ENCODE measurements at regions not wholly inside any gene's neighbourhood (a gene's known extent, or its start where the extent isn't known, plus 50 kb on each side); places are given as distances from the start of the nearest gene placed in this dataset.
"Not testable (repeated sequence)": the region's sequence is repeated elsewhere in the genome, so short reads cannot be mapped to it uniquely, and the experiment has no call there.

DNA sequence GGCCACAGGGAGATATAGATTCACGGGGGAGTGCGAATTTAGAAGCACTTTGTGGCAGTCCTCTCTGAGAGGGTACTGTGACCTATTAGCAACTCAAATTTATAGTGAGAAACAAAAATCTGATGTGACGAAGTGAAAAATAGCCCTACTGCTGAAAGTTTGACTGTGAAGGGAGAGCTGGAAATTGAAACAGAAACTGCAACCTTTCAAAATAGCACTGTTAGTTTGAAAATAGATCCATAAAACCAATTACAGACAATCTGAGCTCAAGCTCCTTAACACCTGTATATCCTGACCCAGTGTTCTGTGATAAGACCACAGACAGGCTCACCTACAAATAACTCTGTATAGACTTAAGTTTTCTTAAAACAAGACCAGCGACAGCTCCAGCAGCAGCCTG, 420.1 kb downstream of the IRX1 start:
- intact Hi-C loops (cut with micrococcal nuclease): no loop called here

GRCh38 chr5:4017076-4017803, 421.6 kb downstream of the IRX1 start:
- intact Hi-C loops (cut with micrococcal nuclease): no loop called here

GRCh38 chr5:4018007-4018406, 422.4 kb downstream of the IRX1 start:
- intact Hi-C loops (cut with micrococcal nuclease): no loop called here

GRCh38 chr5:4019009-4019769, 423.6 kb downstream of the IRX1 start:
- intact Hi-C loops (cut with micrococcal nuclease): no loop called here

DNA sequence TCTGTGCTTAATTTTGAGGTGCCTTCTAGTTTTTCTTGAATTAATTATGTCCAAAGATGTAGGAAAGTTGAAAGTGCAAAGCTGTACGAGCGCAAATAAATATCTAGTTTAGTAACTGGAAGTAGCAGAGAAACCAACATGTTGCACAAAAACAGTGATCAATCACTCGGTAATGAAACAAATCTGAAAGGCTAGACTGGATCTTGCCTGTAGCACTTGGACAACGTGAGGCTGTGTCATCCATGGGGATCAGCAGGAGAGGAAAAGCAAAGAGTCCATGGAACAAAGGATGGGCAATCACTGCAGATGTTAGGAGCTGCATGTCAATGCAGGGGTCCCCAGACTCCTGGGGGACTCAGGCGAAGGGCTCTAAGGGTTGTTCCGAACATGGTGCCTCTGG, 424.2 kb downstream of the IRX1 start:
- intact Hi-C loops (cut with micrococcal nuclease): no loop called here

GRCh38 chr5:4020400-4020799, 424.8 kb downstream of the IRX1 start:
- intact Hi-C loops (cut with micrococcal nuclease): no loop called here

- intact Hi-C loops (cut with micrococcal nuclease): no loop called here
Measured at GRCh38 chr5:4022056-4022670, 426.5 kb downstream of the IRX1 start.

- intact Hi-C loops (cut with micrococcal nuclease): no loop called here
Measured at GRCh38 chr5:4023091-4023752, 427.6 kb downstream of the IRX1 start.

DNA sequence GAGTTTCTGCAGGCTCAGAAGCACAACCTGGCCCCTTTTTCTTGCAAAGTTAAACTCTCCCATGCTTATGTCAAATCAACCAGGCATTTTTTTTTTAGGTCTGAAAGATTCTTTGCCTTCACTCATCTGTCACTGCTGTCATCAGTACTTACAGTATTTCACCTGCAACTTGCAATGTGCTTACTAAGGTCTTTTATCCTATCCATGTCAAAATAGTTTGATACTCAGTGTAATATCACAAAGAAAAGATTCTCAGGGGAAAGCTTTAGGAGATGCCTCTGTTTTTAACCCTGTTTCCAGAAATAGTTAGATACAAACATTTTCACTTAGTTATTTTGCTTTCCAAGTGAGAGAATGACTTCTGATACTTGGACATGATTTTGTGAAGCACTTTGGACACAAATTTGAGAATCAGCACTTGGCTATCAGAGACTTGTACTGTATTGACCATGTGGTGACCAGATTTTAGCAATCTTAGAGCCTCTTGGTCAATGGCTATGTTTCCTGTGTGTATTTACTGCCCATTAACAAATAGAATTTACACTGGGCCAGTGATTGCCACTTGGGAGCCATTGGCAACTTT, 428.2 kb downstream of the IRX1 start:
- intact Hi-C loops (cut with micrococcal nuclease): no loop called here

DNA sequence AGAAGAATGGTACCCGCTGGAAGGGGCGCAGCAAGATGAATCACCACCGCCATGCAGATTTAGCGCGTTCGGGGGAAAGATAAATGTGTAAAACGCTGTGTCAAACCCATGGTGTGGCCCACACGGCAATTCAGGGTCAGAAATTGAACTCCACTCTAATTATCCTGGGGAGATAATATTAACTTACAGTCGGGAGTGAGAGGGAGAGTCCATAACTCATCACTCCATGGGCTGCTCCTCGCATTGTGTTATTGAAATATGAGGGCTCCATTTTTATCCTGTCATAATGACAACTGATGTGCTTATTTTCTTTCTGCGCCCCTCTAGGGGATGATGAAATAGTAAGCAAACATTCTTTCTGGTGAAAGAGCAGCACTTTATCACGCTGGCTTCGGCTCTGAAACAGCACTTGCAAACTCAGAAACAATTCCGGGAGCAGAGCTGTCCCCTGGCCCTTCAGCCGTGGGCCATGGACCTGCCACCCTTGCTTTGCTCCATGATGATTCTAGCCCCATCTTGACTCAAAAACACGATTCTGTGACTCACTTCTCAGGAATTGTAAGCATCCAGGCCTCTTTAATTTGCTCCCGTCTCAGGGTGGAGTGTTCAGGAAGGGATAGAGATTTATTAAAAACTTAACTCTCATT, 431.6 kb downstream of the IRX1 start:
- intact Hi-C loops (cut with micrococcal nuclease): no loop called here

DNA sequence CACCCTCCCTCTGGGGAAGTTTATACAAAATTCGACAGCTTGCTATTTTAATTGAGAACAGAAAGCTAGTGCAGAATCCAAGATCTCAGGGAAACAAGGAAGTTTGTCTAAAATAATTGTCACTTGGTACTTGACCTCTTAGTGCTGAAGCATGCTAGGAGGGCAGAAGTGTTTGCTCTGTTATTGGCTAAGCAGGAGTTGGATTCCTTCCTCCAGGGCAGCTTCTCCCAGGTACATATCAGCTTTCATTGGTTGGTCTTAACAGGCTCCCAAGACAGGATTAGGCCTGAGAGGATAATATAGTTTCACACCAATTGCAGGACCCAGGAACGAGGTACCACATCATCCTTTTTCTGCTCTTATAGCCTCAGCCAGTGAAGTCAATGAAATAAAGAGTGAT, 432.8 kb downstream of the IRX1 start:
- intact Hi-C loops (cut with micrococcal nuclease): no loop called here

- intact Hi-C loops (cut with micrococcal nuclease): not testable (repeated sequence)
Measured at GRCh38 chr5:4033546-4033945, 437.9 kb downstream of the IRX1 start.

GRCh38 chr5:4036861-4037260, 441.2 kb downstream of the IRX1 start:
- intact Hi-C loops (cut with micrococcal nuclease): no loop called here

DNA sequence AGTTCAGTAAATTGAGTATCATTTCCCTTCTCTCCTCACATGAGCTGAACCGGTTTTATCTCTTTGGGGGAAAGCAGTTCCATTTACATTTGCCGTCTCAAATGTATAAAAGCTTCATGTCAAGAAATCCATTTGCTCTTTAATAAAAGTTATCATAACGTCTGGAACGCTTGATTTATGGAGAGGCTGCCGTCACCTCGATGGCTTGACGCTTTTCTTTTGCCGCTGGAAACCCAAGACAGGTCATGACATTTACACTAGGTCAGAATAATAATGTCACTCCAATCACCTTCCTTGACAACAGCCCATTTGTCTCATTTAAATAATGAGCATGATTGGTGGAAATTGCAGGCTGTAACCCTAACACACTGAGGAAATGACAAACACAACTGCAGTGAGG, 443.4 kb downstream of the IRX1 start:
- intact Hi-C loops (cut with micrococcal nuclease): no loop called here

GRCh38 chr5:4042311-4042710, 446.7 kb downstream of the IRX1 start:
- intact Hi-C loops (cut with micrococcal nuclease): no loop called here

DNA sequence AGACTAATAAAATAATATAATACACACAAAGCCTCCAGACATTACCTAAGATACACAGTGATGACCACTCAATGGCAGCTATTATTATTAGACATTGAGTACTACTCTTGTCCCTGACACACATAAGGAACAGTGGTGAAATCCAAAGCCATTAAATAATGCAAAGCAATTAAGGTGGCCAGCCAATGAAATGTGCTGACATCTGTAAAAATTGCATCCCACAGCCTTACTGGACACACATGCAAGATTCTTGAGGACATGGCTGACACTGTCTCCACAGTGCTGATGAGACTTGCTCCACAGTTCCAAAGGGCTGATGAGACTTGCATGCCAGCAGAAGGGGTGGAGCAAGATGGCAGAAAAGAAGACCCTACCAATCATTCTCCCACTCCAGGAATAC, 447.5 kb downstream of the IRX1 start:
- intact Hi-C loops (cut with micrococcal nuclease): no loop called here

DNA sequence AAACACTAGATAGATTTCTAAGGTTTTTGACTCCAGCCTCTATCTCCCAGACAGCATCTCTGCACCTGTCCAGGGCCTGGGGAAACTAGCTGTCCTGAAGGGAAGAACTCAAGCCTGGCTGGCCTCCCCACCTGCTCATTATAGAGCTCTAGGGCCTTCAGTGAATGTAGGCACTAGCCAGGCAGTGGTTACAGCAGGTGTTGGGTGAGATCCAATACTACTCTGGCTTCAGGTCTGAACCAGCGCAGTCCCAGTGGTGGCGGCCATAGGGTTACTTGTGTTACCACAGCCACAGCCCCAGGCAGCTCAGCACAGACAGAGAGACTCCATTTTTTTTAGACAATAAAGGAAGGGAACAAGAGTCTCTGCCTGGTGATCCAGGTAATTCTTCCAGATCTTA, 449.2 kb downstream of the IRX1 start:
- intact Hi-C loops (cut with micrococcal nuclease): no loop called here

GRCh38 chr5:4048398-4048797, 452.8 kb downstream of the IRX1 start:
- intact Hi-C loops (cut with micrococcal nuclease): no loop called here

GRCh38 chr5:4050203-4050602, 454.6 kb downstream of the IRX1 start:
- intact Hi-C loops (cut with micrococcal nuclease): no loop called here

GRCh38 chr5:4053136-4053535, 457.5 kb downstream of the IRX1 start:
- intact Hi-C loops (cut with micrococcal nuclease): no loop called here

DNA sequence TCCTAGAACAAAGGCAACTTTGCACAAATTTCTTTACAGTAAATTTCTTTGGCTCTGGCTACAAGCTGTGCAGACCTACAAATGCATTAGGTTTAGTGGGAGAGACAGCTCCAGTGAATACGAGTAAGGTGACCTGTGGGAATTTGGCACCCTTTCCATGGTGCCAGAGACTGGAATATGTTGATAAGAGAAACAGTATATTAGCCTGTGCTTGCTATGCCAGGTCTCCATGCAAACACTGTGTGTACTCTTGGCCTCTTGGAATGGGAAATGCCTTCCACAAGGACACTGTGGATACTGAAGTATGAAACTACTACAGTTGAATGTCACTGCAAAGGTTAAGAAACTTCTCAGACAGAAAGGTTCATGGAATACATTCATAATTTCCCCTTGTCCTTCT, 458.5 kb downstream of the IRX1 start:
- intact Hi-C loops (cut with micrococcal nuclease): no loop called here
